Osteoblast (primary cell): ENCODE measurements at regions not wholly inside any gene's neighbourhood (a gene's known extent, or its start where the extent isn't known, plus 50 kb on each side); places are given as distances from the start of the nearest gene placed in this dataset.

Experiments
- DNase-seq: peaks from one replicate; pipeline ENCODE4 v3.0.0; 2011; ENCODE audit warnings: low spot score, mixed read lengths; ENCODE audit not compliant: insufficient read length; ENCODE audit errors: missing footprints
- H2AFZ ChIP-seq: 2 replicates; pipeline ENCODE4 v1.6.0; 2011; ENCODE audit warnings: mild to moderate bottlenecking, low read length
- H3K27ac ChIP-seq: 2 replicates; pipeline ENCODE4 v1.5.1; 2011; ENCODE audit warnings: mild to moderate bottlenecking, low read depth, low read length, moderate library complexity
- H3K27me3 ChIP-seq: 2 replicates; pipeline ENCODE4 v1.6.0; 2012; ENCODE audit warnings: mild to moderate bottlenecking, control low read depth, inconsistent platforms, low read length, moderate library complexity; ENCODE audit not compliant: insufficient read depth
- H3K36me3 ChIP-seq: 2 replicates; pipeline ENCODE4 v1.5.1; 2011; ENCODE audit warnings: mild to moderate bottlenecking, low read length, control low read depth, moderate library complexity; ENCODE audit not compliant: insufficient read depth
- H3K4me1 ChIP-seq: 2 replicates; pipeline ENCODE4 v1.5.1; 2011; ENCODE audit warnings: mild to moderate bottlenecking, low read length, control low read depth, moderate library complexity; ENCODE audit not compliant: insufficient read depth
- H3K4me2 ChIP-seq: 2 replicates; pipeline ENCODE4 v1.6.0; 2011; ENCODE audit warnings: mild to moderate bottlenecking, low read length; ENCODE audit not compliant: insufficient read depth
- H3K4me3 ChIP-seq: fragments of 200-600 bp; sonication (generic); 3 replicates; pipeline ENCODE4 v1.5.1; 2012; ENCODE audit warnings: mild to moderate bottlenecking, low read length, inconsistent platforms; ENCODE audit not compliant: insufficient read depth
- H3K79me2 ChIP-seq: 2 replicates; pipeline ENCODE4 v1.6.0; 2012; ENCODE audit warnings: mild to moderate bottlenecking, low read length, control low read depth, inconsistent platforms; ENCODE audit not compliant: insufficient read depth
- H3K9me3 ChIP-seq: 2 replicates; pipeline ENCODE4 v1.5.1; 2011; ENCODE audit warnings: low read depth, low read length, control low read depth
- H4K20me1 ChIP-seq: 2 replicates; pipeline ENCODE4 v1.6.0; 2012; ENCODE audit warnings: mild to moderate bottlenecking, low read length, control low read depth; ENCODE audit not compliant: insufficient read depth
- TF ChIP-seq, protein P1 (sequence below): IDR thresholded peaks from 2 replicates; pipeline ENCODE4 v1.5.1; 2011; ENCODE audit warnings: mild to moderate bottlenecking, low read depth, low read length, moderate library complexity; ENCODE audit errors: extremely low read depth

GRCh38 chr5:8720506-8720905 lies 825.4 kb downstream of the SEMA5A start:
- H3K4me1 ChIP-seq: no peaks in the 10 kb centered on the region
- TF ChIP-seq, protein P1, sequence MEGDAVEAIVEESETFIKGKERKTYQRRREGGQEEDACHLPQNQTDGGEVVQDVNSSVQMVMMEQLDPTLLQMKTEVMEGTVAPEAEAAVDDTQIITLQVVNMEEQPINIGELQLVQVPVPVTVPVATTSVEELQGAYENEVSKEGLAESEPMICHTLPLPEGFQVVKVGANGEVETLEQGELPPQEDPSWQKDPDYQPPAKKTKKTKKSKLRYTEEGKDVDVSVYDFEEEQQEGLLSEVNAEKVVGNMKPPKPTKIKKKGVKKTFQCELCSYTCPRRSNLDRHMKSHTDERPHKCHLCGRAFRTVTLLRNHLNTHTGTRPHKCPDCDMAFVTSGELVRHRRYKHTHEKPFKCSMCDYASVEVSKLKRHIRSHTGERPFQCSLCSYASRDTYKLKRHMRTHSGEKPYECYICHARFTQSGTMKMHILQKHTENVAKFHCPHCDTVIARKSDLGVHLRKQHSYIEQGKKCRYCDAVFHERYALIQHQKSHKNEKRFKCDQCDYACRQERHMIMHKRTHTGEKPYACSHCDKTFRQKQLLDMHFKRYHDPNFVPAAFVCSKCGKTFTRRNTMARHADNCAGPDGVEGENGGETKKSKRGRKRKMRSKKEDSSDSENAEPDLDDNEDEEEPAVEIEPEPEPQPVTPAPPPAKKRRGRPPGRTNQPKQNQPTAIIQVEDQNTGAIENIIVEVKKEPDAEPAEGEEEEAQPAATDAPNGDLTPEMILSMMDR: no peak
- no peak overlapping the region for H3K27ac ChIP-seq
- no peaks in the 10 kb centered on the region for H3K27me3 ChIP-seq
- H3K4me3 ChIP-seq: no peak overlapping the region
- H3K9me3 ChIP-seq: no peaks in the 10 kb centered on the region
- no peak overlapping the region for H2AFZ ChIP-seq
- no peaks in the 10 kb centered on the region for H4K20me1 ChIP-seq
- H3K36me3 ChIP-seq: no peaks in the 10 kb centered on the region
- DNase-seq: no peak
- H3K4me2 ChIP-seq: no peak overlapping the region
- H3K79me2 ChIP-seq: no peaks in the 10 kb centered on the region

DNA sequence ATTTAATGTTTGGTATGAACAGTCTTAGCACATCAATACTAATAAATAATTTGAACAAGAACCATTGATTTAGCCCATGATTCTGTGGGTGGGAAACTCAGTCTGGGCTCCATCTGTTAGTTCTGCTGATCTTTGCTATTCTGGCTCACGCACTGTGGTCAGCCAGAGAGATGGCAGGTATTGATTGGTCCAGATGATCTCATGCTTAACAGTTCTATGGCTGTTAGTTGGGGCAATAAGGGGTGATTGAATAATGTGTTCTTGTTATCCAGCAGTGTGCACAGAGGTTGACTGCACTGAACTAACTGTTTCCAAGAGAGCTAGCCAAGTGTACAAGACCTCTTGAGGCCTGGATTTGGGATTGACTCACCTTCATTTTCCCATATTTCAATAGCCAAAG lies 824.3 kb downstream of the SEMA5A start:
- no peaks in the 10 kb centered on the region for H3K27me3 ChIP-seq
- peak overlapping the region; percentile 33 for H2AFZ ChIP-seq
- no peak for DNase-seq
- H3K4me2 ChIP-seq: no peak overlapping the region
- H3K4me3 ChIP-seq: no peak overlapping the region
- no peaks in the 10 kb centered on the region for H3K79me2 ChIP-seq
- no peak overlapping the region for H3K27ac ChIP-seq
- no peaks in the 10 kb centered on the region for H4K20me1 ChIP-seq
- no peaks in the 10 kb centered on the region for H3K4me1 ChIP-seq
- TF ChIP-seq, protein P1: no peak
- H3K9me3 ChIP-seq: no peaks in the 10 kb centered on the region
- H3K36me3 ChIP-seq: no peaks in the 10 kb centered on the region

DNA sequence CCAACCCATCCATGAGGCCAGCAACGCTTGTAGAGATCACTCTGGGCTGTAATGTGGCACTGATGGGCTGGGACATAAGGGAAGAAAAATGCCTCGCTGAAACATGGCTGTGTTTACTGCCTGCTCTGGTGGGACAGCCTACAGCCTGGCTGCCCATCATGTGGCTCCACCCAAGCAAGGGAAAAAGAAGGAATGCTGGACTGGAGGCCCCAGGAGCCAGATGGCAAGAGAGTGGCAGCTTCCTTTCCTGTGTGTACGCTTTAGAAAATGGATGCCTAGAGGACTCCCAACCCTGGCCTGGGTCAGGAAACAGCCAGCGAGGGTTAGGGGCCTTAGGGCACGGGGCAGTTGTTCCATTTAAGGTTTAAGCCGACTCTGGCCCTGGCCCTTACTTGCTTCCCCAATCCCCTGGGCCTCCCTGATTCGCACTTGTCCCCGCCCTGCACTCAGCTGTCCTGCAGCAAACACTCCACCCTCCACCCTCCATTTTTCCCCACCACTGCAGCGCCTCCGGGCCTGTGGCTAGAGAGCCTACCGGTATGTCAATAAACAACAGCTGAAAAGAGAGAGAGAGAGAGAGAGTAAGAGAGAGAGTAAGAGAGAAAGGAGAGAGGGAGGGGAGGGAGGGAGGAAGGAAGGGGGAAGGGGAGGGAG lies 819.4 kb downstream of the SEMA5A start:
- no peaks in the 10 kb centered on the region for H4K20me1 ChIP-seq
- no peak for DNase-seq
- no peaks in the 10 kb centered on the region for H3K36me3 ChIP-seq
- no peak overlapping the region for H3K27ac ChIP-seq
- H2AFZ ChIP-seq: no peak overlapping the region
- no peaks in the 10 kb centered on the region for H3K79me2 ChIP-seq
- H3K4me3 ChIP-seq: no peak overlapping the region
- H3K4me2 ChIP-seq: no peak overlapping the region
- H3K27me3 ChIP-seq: no peaks in the 10 kb centered on the region
- H3K4me1 ChIP-seq: peaks cover 27% of the 10 kb centered on the region
- no peaks in the 10 kb centered on the region for H3K9me3 ChIP-seq
- TF ChIP-seq, protein P1: no peak

DNA sequence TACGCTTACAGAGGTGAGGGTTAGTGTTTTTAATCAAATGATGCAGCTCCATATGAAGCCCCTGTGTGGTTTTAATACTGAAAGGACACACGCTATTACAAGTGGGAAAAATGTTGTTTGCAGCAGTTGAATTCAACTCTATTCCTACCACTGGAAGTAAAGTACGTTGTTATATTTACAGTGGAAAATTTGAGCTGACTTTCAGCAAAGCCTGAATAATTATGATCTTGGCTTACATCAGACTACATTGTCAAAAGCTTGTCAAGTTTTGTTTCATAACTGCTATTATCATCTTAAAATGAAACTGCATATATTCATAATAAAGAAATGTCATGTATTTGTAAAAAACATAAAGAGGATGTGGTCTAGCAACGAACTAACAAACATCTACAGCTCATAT lies 818.5 kb downstream of the SEMA5A start:
- Histone ChIP-seq H3K4me3 (peak overlapping the region; percentile 18), H3K9me3 (no peaks in the 10 kb centered on the region), H3K4me1 (peaks cover 27% of the 10 kb centered on the region), H3K79me2 (no peaks in the 10 kb centered on the region), H2AFZ (peak overlapping the region; percentile 89), H3K36me3 (no peaks in the 10 kb centered on the region), H3K4me2 (peak overlapping the region; percentile 46), H4K20me1 (no peaks in the 10 kb centered on the region), H3K27me3 (no peaks in the 10 kb centered on the region), H3K27ac (no peak overlapping the region)
- DNase-seq: no peak
- TF ChIP-seq, protein P1: no peak
